GM21717 (cell line): ENCODE measurements at regions not wholly inside any gene's neighbourhood (a gene's known extent, or its start where the extent isn't known, plus 50 kb on each side); places are given as distances from the start of the nearest gene placed in this dataset.
"Not testable (repeated sequence)": the region's sequence is repeated elsewhere in the genome, so short reads cannot be mapped to it uniquely, and the experiment has no call there.

Source experiments
- ATAC-seq: cut with Tn5 transposase; IDR thresholded peaks from one replicate; pipeline ENCODE4 v1.9.1; 2021; ENCODE audit warnings: mild to moderate bottlenecking, moderate library complexity; ENCODE audit not compliant: unreplicated experiment

DNA sequence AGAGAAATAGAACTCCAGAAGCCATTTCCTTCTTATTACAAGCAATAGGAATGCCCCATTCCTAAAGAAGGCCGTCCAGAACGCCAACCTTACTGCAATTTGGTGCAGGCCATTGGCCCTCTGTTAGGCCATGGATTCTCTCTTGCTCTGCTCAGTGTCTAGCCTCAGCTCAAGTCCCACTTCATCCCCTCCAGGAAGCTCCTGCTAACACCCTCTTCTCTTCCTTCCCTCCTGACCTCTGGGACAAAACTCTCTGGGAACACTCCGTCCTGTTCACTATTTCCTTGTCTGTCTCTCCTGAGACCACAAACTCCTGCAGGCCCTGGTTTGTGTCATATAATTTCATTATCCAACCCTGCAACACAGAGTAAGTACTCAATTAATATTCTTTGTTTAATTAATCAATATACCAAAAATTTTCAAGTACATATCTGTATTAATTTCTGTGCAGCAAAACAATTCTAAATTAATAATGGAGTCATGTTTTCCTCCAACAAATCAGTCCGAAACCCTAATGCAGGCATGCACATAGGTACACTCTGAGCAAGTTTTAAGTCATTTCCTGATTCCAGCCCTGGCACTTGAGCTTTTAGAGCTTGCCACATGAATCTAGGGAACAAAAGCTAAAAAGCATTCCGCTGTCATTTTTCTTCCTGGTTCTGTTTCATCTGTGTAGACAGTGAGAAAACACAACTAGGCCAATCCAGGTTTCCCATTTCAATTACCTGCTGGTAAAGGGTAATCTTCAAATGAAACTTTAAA lies 245.3 kb downstream of the SETD4 start:
- ATAC-seq = no peak

DNA sequence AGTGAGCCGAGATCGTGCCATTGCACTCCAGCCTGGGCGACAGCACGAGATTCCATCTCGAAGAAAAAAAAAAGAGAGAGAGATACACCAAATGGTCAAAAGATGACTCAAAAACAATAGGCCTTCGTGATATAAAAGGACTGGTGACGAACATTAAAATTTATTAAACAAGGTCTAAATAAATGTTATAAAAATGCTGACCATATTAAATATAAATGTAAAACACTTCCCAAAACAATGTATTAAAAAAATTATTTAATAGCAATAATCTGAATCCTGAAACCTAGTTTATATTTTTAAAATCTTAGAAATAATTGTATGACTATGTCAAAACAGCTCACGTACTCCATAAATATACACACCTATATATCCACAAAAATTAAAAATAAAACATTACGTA lies 247.6 kb downstream of the SETD4 start:
- no peak for ATAC-seq

DNA sequence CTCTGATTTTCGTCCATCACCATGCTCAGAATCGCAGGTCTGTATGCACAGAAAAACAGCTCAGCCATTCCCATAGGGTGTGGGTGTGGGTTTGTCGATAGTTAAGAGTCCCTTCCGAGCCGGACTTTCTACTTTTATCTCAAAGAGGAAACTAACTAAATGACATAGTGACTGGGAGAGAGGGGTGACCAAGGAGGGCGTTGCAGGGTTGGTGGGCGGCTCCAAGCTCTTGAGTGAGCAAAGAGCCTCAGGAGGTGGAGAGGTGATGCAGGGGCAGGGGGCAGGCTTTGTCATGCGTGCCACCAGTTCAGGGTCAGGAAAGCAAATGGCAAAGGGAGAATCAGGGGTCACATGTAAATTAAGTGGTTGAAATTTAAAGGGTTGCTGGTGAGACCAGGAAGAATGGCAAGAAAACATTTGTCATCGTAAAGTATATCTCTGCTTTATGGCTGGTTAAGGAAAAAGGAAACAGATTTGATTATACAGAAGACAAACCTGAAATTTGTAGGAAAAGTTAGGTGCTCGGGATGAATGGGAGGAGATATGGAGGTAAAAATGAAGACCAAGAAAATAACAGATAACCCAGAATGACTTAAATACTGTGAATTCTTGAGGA lies 249.0 kb downstream of the SETD4 start:
- ATAC-seq = no peak

DNA sequence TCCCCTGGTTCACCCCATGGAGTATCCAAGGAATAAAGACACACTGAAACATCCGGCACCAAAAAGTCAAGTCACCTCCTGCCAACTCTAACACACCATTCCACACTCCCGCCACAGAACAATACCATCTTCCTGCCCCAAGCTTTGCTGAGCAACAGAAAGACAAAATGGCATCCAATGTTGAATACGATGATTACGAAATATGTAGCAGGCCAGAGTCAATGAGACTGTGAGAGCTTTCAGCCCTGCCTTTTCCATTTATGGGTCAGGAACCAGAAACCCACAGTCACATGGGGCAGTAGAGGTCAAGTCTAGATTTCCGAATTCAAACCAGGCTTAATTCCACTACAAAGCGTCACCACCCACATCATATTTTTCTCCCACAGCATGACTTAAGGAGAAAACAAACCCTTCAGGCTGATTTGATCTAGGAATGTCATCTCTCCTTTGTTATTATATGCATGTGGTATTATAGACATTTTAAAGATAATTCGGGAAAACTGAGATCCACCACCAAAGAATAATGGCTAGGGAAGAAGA lies 249.8 kb downstream of the SETD4 start:
- no peak for ATAC-seq

DNA sequence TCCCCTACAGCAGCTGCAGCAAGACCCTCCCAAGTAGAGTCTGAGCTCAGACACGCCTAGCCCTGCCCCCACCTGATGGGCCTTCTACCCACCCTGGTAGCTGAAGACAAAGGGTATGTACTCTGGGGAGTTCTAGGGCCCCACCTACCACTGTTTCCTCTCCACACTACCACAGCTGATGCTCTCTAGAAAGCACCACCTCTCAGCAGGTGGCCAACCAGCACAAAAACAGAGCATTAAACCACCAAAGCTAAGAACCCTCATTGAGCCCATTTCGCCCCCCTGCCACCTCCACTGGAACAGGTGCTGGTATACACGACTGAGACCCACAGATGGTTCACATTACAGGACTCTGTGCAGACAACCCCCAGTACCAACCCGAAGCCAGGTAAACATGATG lies 258.9 kb downstream of the SETD4 start:
- ATAC-seq = no peak

DNA sequence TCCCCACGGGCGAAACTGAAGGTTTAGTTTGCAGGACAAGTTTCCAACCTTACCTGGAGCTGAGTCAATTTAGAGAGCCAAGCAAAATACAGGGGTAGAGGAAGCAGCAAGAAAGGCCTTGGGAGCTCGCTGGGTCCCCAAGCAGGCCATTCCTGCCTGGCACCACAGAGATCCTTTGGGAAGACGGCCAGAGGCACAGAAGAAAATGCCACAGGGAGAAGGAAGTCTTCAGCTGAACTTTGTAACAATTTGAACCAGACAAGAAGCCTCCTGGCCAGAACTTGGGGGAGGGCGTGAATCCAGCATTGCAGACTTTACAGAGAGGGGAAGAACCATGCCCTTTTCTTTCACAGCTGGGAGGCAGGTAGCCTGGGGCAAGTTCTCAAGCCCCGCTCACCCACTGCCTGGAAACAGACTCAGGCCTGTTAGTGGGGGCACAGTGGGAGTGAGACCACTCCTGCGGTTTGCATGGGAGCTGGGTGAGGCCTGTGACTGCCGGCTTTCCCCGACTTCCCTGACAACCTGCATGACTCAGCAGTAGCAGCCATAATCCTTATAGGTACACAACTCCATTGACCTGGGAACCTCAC lies 259.4 kb downstream of the SETD4 start:
- ATAC-seq = not testable (repeated sequence)

DNA sequence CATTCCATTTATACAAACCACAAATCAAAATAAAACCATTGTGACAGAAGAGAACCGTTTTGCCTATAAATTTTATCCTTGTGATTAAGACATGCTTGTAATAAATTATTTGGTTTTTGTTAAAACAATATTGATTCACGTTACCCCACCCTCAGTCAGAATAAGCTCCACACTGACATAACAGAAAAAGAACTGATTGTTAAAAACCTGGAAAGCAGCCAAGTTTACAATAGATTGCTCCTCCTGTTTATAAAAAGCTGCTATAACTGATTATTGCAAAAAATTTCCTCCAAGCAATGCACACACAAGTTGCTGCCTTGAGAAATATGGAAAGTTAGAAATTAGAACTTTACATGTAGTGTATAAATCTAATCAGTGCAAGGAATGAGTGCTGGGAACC lies 263.5 kb downstream of the SETD4 start:
- ATAC-seq = no peak

DNA sequence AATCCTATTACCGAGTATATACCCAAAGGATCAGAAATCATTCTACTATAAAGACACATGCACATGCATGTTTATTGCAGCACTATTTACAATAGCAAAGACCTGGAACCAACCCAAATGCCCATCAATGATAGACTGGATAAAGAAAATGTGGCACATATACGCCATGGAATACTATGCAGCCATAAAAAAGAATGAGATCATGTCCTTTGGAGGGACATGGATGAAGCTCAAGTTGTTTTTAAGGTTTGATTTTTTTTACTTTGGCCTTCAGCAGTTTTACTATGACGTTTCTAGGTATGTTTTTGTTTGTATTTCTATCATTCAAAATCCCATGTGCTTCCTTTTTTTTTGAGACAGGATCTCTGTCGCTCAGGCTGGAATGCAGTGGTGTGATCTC lies 265.8 kb downstream of the SETD4 start:
- not testable (repeated sequence) for ATAC-seq

DNA sequence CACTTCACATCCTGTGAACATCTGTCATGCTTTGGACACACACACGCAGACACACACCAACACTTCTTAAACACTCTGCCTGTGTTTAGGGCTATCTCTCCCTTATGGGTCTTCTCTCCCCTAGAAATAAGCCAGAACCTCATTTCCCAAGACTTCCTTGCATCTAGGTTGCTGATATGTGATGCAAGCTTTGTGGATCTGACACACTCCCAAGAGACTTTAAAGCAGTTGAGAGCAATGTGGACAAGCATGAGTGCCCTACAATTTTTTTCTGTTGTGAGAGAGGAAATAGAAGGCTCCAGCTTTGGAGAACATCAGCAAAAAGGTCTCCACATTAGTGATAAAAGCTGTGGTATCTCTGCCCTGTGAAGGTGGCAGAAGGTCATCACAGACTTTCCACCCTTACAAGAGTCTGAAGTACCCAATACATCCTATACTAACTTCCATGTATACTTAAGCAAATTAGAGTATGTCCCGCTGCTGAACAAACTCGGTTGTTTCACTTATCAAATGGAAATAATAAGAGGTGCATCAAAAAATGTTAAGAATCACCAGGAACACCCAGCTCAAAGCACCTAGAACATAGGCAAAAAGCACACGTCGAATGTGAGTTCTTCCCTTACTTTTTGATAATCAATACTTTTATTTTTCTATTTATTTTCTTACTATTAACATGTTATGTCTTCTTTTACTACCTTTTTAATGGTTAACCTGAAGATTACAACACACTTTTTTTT lies 267.6 kb downstream of the SETD4 start:
- ATAC-seq = no peak

DNA sequence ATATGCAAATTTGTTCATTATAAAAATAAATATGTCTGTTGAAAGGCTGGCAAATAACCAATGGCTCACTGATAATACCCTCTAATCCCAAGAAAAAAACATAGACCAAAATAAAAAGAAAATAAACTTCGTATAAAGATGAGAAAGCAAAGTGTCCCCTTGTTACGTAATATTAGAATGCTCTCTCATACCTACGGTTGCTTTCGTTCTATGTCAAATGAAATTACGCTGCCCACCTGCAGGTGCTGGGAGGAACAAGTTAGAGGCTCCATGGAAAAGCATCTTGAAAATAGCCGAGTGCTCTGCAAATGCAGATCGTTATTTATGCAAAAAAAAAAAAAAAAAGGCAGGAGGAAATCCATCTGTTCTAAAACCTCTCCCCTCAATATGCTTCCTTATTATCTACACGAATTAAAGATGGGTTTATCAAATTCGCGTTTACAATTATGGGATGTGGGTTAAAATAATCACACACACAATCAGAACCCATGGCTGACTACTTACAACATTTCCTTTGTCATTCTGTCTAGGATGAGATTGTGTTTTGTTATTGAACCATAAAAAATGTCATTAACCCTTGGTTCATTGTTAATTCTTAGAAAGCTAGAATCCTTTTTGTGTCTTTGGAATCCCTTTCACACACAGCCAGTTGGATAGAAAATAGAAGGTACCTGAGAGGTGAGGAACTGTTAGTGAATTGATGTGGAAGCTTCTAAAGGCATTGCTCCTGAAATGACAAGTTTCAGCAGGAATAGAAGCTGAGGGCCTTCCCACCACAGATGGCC lies 268.6 kb downstream of the SETD4 start:
- ATAC-seq = no peak

DNA sequence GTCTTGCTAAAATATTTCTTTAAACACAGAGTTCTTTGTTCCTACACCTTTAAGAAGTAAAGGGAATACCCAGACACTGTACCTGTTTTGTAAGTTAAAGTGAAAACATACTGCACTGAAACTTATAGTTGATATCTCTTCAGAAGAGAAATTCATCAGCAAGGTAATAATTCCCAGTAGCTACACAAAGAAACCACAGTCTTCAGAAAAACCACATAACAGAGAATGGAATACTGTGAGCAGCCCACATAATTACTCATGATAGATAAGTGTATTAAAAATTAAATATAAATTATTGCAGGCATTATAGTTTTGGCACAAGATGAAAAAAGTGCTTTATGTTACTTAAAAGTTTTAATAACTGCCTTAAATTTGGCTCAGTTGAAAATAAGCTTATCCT lies 276.6 kb downstream of the SETD4 start:
- ATAC-seq = no peak

DNA sequence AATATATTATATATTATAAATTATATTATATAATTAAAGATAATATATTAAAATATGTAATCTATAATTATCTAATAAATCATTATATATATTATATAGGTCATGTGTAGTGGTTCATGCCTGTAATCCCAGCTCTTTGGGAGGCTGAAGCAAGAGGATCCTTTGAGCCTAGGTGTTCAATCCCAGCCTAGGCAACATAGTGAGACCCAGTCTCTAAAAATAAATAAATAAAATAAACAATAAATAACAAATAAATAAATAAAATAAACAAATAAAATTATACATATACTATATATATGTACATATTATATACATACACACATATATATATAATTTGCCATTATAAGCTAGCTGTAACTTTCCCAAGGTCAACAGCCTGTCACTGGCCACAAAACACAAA lies 277.7 kb downstream of the SETD4 start:
- no peak for ATAC-seq

DNA sequence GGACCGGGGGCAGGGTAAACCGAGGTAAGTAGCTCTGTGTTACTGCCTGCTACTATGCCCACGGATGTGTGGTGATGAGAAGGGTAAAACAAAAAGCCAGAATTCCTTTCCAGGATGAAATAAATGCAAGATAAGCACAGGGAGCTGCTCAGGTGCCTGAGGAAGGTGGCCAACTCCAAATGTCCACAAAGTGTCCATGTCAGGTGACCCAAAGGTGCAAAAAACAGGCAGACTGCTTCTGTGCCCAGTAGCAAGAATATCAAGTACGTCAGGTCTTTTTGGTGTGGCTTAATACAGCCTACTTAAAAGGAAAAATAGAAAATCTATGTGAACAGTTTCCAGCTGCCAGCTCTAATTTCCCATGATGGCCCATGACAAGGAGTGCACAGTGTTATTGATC lies 279.3 kb downstream of the SETD4 start:
- no peak for ATAC-seq

DNA sequence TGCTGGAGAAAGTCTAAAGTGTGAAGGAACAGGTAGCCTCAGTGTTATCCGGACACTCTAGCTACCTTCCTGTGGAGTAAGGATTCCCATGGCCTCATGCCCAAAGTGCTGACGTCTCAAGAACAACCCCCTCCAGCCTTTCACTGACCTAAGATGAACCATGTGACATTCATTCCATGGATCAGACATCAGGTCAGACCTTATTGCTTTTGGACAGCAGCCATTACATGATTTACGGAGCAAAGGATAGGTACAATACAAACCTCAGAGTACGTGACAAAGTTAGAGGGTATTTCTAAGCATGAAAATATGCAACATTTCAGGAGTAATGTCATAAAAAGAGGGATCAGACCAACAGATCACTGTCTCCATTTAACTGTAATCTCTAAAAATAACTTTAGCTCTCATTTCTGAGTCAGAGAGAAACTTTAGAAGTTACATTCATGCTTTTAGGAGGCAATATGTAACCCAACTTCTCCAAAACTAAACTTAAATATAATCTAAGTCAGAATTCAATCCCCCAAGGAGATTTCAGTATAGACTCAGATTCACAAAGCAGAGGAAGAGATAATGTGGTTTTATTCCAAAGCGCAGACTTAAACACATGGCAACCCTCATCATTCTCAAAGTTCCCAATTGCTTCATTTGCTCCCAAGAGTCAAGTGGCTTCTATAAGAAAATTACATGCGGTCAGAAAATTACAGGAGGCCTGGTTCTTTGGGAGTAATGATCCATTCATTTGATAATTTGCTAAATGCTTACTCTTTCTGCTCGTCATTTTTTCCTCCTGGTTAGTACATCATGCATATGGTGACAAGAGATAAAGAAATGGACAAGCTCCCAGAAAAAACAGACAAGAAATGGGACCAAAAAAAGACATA lies 280.4 kb downstream of the SETD4 start:
- no peak for ATAC-seq

DNA sequence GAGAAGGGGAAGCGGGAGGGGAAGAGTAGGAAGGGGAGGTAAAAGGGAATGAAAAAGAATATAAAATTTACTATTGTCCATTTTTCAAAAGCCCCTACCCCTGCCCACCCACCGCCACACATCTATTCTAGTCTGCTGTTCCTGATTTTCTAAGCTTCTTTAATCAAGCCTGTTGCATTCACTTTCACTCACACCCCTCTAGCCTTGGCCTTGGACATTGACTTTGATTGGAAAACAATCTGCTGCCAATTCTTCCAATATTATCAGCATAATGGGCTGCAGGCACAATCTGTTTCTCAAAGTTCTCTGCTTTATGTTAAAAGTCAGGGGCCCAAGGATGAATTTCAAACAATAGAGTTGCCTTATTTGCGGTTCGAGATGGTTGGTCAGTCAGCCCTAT lies 281.2 kb downstream of the SETD4 start:
- no peak for ATAC-seq

DNA sequence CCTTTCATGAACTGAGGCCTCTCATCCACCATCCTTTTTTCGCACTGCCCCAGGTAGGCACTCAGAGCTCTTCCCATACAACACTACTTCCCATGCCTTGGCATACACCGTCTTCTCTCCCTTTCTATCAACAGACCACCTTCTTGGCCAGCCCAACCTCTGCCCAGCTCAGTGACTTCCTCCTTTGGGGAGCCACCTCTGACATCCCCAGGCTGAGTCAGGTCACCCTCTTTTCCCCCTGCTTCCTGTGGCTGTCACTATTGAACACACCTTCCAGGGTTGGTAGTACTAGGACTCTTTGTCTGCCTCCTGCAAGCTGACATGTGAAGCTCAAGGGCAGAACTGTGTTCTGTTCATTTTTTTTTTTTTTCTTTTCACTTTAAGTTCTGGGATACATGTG lies 283.2 kb downstream of the SETD4 start:
- no peak for ATAC-seq

DNA sequence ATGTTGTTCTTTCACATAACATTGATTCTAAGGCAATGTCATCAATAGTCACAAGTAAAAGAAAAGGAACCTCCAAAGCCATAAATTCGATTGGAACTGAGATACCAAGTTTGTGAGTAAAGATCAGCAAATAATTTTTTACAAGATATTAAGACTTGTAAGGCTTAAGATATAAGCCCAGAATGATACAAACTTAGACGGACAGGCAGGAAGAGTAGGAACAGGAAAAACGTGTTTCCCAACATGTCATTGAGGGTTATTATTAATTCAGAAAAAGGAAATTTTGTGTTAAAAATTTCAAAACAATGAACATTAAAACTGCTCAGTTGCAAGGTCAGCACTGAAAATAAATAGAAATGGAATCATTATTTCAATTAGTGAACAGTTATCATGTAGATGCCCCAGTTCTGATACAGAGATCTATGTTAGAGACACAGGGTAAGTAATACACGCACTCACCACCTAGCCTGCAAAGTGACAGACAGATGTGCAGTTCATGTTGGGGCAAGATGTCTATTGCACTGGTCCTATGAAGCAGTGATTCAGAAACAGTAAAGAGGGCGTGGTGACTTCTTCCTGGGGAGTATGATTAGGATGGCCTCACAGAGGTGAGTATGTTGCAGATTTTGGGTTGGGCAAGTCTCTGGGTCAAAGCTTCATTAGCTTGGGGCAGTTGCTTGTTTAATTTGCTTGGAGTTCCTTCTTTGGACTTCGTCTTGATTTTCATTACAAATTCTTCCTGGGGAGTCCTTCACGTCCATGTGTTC lies 284.4 kb downstream of the SETD4 start:
- no peak for ATAC-seq

DNA sequence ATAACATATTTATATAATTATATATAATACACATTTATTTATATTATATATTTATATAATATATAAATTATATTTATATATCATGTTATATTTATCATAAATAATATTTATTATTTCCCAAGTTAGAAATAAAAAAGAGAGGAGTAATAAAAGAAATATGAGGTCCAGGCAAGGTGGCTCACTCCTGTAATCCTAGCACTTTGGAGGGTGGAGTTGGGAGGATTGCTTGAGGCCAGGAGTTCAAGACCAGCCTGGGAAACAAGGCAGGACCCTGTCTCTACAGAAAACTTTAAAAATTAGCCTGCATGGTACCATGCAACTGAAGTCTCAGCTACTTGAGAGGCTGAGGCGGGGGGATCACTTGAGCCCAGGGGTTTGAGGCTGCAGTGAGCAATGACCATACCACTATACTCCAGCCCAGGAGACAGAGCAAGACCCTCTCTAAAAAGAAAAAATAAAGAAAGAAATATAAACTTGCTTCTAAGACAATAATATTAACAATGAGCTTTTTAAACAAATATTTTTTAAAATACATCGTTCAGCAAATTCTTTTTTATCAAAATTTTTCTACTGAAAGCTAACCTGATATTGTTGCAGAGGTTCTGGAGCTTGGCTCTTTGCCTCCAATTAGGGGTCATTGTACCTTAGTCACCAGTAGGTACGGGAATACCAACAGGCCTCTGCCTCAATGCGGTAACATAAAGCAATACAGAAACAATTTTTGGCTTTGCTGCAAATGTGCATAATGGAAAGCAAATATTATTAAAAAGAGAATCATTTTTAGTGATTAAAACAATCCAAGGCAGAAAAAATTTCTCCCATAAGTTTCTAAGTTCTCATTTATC lies 290.0 kb downstream of the SETD4 start:
- no peak for ATAC-seq
